A204.1 (cell line): ENCODE measurements at regions not wholly inside any gene's neighbourhood (a gene's known extent, or its start where the extent isn't known, plus 50 kb on each side); places are given as distances from the start of the nearest gene placed in this dataset.
A peak's percentile ranks its signal among the peaks of the same experiment; 100 is the strongest.

ENCODE experiments used
- FAIRE-seq: peaks from 2 replicates; lab custom pipeline; 2012; peaks lifted over from hg19 to GRCh38; lab: Jason Lieb, UNC

- FAIRE-seq: no peak
Observed at GRCh38 chr3:137061186-137061585, 103.4 kb downstream of the IL20RB start.

GRCh38 chr3:137062250-137062649 is 104.5 kb downstream of the IL20RB start:
- no peak for FAIRE-seq

GRCh38 chr3:137065381-137065780 is 107.6 kb downstream of the IL20RB start:
- FAIRE-seq: no peak

GRCh38 chr3:137066092-137066491 is 108.3 kb downstream of the IL20RB start:
- no peak for FAIRE-seq

- no peak for FAIRE-seq
Observed at GRCh38 chr3:137071104-137071503, 113.3 kb downstream of the IL20RB start.

GRCh38 chr3:137075020-137075419 is 117.2 kb downstream of the IL20RB start:
- FAIRE-seq: no peak

DNA sequence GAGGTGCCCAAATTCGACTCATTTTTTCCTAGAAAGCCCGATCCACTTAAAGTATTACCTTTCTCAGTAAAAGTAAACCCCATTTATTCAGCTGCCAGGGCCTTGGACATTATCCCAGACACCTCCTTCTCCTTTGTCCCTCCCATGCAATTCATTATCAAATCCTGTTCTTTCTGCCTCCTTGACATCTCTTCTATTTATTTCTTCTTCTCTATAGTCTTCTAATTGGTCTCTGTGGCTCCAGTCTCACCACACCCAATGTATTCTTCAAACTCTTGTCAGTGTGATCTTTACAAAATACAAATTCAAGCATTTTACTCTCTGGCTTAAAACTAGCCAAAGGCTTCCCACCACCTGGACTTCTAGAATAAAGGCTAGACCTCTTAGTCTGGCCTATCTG is 120.3 kb downstream of the IL20RB start:
- FAIRE-seq: no peak

DNA sequence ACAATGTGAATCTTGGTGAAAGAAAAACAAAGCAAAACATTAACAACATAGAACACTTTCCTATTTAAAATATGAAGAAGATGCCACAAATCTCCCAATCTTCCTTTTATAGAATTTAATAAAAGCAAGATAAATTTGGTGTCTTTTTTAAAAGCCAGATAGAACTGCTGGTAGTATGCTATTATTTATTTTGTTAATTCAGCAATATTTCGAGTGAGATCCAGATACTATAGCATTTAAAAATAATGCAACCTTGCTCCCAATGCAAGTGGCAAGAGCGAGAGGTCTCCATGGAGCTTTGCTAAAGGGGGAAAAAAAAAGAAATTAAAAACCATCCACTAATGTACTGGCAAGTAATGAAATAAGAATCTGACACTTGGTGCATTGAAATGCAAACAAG is 121.8 kb downstream of the IL20RB start:
- FAIRE-seq: no peak

GRCh38 chr3:137081711-137082110 is 123.9 kb downstream of the IL20RB start:
- no peak for FAIRE-seq

DNA sequence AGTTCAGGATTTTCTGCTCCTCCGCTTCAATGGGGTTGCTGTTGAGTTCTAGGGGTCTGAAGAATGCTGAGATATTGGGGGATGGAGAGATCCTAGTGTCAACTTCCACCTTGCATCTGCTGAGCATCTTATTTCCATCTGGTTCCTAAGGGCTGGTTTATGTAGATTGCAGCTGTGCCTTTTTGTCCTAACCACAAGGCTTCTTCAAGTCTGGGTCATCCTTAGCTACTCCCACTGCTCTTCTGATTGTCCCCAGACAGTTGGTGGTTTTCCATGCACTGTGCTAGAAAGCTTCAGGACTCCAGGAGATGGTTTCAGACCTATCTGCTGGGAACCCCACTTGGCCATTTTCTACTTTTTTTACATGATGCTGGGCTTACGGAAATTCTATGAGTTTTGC is 125.0 kb downstream of the IL20RB start:
- FAIRE-seq: no peak

- FAIRE-seq: no peak
Observed at GRCh38 chr3:137083332-137083731, 125.5 kb downstream of the IL20RB start.

DNA sequence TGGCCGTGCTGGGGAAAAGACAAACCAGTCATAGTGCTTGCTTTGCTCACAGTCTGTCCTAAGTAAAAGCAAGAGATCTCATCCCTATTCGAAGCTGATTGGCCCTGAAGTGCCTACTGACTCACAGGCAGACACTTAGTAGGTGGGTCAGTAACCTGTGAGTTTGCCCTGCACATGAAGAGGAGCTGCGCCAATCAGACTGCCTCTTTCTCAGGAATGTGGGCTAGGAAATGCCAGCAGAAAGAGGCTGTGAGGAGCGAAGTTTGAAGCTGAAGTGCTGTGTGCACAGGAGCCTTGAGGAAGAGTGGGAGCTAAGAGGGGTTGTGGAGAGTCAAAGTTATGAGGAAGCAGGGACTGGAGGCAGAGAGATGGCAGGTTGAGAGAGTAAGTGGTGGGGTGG is 126.8 kb downstream of the IL20RB start:
- FAIRE-seq: no peak

- FAIRE-seq: no peak
Observed at GRCh38 chr3:137097386-137097785, 139.6 kb downstream of the IL20RB start.

DNA sequence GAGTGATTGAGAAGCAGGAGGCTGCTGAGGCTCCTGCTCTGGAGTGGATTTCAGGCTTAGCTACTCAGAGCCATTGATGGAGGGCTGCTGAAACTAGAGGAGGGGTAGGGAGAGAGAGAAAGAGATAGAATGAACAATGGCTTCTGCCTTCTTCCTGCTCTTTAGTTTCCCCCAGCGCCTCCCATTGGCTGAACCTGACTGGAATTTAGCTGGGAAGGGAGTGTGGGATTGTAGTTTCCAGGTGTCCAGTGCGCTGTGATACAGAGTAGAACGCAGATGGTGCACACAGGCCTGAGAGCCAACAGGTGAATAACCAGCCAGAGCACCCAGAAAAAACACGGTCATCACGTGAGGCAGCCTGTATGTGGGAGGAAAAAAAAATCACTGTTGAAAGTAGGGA is 140.1 kb downstream of the IL20RB start:
- no peak for FAIRE-seq

- no peak for FAIRE-seq
Observed at GRCh38 chr3:137099364-137100219, 141.8 kb downstream of the IL20RB start.

GRCh38 chr3:137100326-137100725 is 142.5 kb downstream of the IL20RB start:
- FAIRE-seq: no peak

DNA sequence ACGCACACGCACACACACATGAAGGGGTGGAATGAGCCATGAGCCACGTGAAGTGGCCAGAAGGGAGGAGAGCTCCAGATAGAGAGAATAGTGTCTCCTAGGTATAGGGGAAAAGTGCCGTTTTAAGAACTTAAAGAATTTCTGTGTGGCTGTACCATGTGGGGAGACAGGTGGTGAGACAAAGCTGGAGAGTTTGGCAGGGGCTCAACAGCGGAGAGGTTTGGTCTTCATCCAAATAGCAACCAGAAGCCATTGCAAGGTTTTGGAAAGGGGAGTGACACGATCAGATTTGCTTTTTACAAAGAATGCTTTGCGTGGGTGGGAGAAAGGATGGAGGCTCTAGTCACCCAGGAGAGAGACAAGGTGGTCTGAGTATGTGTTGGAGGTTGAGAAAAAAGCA is 146.0 kb downstream of the IL20RB start:
- FAIRE-seq: no peak

DNA sequence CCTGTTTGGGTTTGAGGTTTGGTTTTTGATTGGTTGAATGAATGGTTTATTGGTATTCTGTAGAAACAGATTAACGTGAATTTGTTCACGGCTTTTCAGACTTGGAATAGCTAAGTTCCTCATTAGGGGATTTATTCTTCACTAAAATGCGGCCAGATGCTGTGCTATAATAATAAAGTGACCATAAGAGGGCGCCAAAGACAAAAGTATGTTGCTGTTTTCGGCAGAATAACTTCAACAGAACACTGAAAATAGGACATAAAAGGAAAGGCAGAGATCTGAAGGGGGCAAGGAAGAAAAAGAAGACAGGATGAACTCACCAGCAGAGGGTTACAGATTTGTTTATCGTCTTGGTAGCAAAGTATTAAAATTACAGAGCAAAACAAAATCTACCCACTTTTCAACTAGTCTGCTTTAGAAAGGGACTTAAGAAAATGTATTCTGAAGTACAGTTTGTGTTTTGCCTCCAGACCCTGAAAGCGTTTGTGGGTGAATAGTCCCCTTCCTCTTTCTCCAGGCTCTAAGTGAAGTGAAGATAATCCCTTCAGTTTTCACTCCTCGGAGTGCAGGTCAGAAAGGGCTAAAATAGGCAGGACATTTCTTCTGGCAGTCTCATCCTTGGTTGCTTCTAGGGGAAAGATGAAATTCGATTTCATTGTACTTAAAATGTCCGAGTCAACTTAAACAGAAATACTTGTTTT is 147.6 kb downstream of the IL20RB start:
- peak; percentile 93 for FAIRE-seq

GRCh38 chr3:137106612-137107240 is 148.9 kb downstream of the IL20RB start:
- no peak for FAIRE-seq

DNA sequence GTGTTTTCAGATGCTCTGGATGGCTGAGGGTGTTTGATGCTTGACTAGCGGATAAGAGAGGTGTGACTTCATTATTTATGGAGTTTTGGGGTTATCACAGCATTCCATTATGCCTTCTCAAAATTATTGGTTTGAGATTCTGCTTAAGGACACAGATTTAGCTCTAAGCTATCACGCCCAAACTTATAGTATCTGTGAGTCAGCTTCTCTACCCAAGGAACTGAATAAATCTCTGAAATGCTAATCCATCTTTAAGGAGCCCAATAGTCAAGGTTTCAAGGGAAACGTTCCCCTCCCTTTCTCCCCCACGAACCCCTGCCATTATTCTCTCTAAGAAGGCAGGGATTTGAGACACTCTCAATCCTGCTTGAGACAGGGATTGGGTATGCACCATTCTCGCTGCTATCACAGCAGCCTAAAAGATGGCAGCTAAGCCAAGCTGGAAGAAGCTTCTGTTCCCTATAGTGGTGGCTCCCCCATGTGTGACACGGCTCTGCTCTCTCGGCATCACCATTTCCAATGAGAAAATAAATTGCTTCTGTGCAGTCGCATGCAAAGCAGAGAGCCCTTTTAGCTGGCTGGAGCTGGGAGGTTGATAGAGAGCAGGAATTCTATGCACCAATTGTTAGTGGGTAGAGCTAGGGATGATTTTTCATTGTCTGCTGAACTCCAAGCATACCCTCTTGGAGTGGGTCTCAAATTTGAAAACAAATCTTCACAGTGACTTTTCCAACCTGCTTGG is 151.1 kb downstream of the IL20RB start:
- FAIRE-seq: no peak

GRCh38 chr3:137110392-137110996 is 152.7 kb downstream of the IL20RB start:
- peak; percentile 89 for FAIRE-seq

DNA sequence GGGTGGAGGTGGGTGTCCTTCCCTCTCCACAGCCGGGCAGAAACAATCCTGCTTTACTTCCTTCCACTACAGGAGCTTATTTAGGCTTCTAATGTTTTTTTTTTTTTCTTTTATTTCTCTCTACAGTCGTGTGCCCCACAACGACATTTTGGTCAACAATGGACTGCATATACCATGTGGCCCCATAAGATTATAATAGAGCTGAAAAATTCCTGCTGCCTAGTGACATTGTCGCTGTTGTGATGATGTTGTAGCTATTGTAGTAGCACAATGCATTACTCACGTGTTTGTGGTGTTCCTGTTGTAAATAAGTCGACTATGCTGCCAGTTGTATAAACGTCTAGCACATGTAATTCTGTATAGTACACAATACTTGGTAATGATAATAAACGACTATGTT is 153.7 kb downstream of the IL20RB start:
- no peak for FAIRE-seq
